ENCODE measurements at regions not wholly inside any gene's neighbourhood (a gene's known extent, or its start where the extent isn't known, plus 50 kb on each side); places are given as distances from the start of the nearest gene placed in this dataset.

GRCh38 chr11:33419924-33420323, 162.7 kb downstream of the HIPK3 start:
- no peaks in the 10 kb centered on the region for H3K27me3 ChIP-seq (ENCODE audit: insufficient read depth, low read depth)
- peak overlapping the region; percentile 11; the same call in 1 of the 2 replicates for H2AFZ ChIP-seq (ENCODE audit: low read depth)
- H3K27ac ChIP-seq = peak overlapping the region; percentile 49; the same call in 1 of the 2 replicates
- H3K9ac ChIP-seq = no peak overlapping the region
- no peak overlapping the region for H3K4me3 ChIP-seq (IDR thresholded peaks at IDR 0.05; ENCODE audit: insufficient read depth, low read depth, low read length)
- H3K4me2 ChIP-seq = peak overlapping the region; percentile 38
- H3K36me3 ChIP-seq (ENCODE audit: insufficient read depth) = no peaks in the 10 kb centered on the region
- H3K79me2 ChIP-seq (ENCODE audit: insufficient read depth, low read depth) = no peaks in the 10 kb centered on the region
- no peak for TF ChIP-seq CTCF (conservative IDR thresholded peaks at IDR 0.05; ENCODE audit: low read depth, low read length)
- no peaks in the 10 kb centered on the region for H4K20me1 ChIP-seq (ENCODE audit: insufficient read depth)
- peaks cover 29% of the 10 kb centered on the region for H3K4me1 ChIP-seq (ENCODE audit: low read depth, poor library complexity, severe bottlenecking)

GRCh38 chr11:33417121-33417520, 159.9 kb downstream of the HIPK3 start:
- Histone ChIP-seq H4K20me1 (ENCODE audit: insufficient read depth) (no peaks in the 10 kb centered on the region), H3K4me3 (IDR thresholded peaks at IDR 0.05; ENCODE audit: insufficient read depth, low read depth, low read length) (no peak overlapping the region), H3K27me3 (ENCODE audit: insufficient read depth, low read depth) (no peaks in the 10 kb centered on the region), H3K9ac (no peak overlapping the region), H3K79me2 (ENCODE audit: insufficient read depth, low read depth) (no peaks in the 10 kb centered on the region), H3K4me1 (ENCODE audit: low read depth, poor library complexity, severe bottlenecking) (peaks cover 22% of the 10 kb centered on the region), H3K4me2 (no peak overlapping the region), H2AFZ (ENCODE audit: low read depth) (no peak overlapping the region), H3K27ac (no peak overlapping the region), H3K36me3 (ENCODE audit: insufficient read depth) (no peaks in the 10 kb centered on the region)
- TF ChIP-seq CTCF (conservative IDR thresholded peaks at IDR 0.05; ENCODE audit: low read depth, low read length) = no peak

- no peak for TF ChIP-seq CTCF (conservative IDR thresholded peaks at IDR 0.05; ENCODE audit: low read depth, low read length)
- Histone ChIP-seq H3K36me3 (ENCODE audit: insufficient read depth) (no peaks in the 10 kb centered on the region), H2AFZ (ENCODE audit: low read depth) (no peak overlapping the region), H3K4me1 (ENCODE audit: low read depth, poor library complexity, severe bottlenecking) (no peaks in the 10 kb centered on the region), H3K27ac (no peak overlapping the region), H3K4me2 (no peak overlapping the region), H3K9ac (no peak overlapping the region), H3K4me3 (IDR thresholded peaks at IDR 0.05; ENCODE audit: insufficient read depth, low read depth, low read length) (no peak overlapping the region), H3K27me3 (ENCODE audit: insufficient read depth, low read depth) (no peaks in the 10 kb centered on the region; the same call in 1 of the 2 replicates), H4K20me1 (ENCODE audit: insufficient read depth) (no peaks in the 10 kb centered on the region), H3K79me2 (ENCODE audit: insufficient read depth, low read depth) (no peaks in the 10 kb centered on the region)
Observed at GRCh38 chr11:33413301-33413700, 156.1 kb downstream of the HIPK3 start.

- Histone ChIP-seq H2AFZ (ENCODE audit: low read depth) (no peak overlapping the region), H3K27ac (no peak overlapping the region), H4K20me1 (ENCODE audit: insufficient read depth) (no peaks in the 10 kb centered on the region), H3K36me3 (ENCODE audit: insufficient read depth) (no peaks in the 10 kb centered on the region), H3K9ac (no peak overlapping the region), H3K27me3 (ENCODE audit: insufficient read depth, low read depth) (no peaks in the 10 kb centered on the region; the same call in 1 of the 2 replicates), H3K4me3 (IDR thresholded peaks at IDR 0.05; ENCODE audit: insufficient read depth, low read depth, low read length) (no peak overlapping the region), H3K79me2 (ENCODE audit: insufficient read depth, low read depth) (no peaks in the 10 kb centered on the region), H3K4me2 (no peak overlapping the region), H3K4me1 (ENCODE audit: low read depth, poor library complexity, severe bottlenecking) (no peaks in the 10 kb centered on the region)
- TF ChIP-seq CTCF (conservative IDR thresholded peaks at IDR 0.05; ENCODE audit: low read depth, low read length) = no peak
Observed at GRCh38 chr11:33412241-33412640, 155.1 kb downstream of the HIPK3 start.
